CD14-positive monocyte (primary cell): ENCODE measurements at regions not wholly inside any gene's neighbourhood (a gene's known extent, or its start where the extent isn't known, plus 50 kb on each side); places are given as distances from the start of the nearest gene placed in this dataset.

Source experiments
- DNase-seq, 3 donors: peaks; one replicate each; pipeline ENCODE4 v3.0.0-alpha.2; 2011 to 2022
- H2AFZ ChIP-seq: 2 replicates; pipeline ENCODE4 v1.6.0; 2012; ENCODE audit warnings: mild to moderate bottlenecking, low read depth, low read length, inconsistent platforms; ENCODE audit not compliant: insufficient read depth, poor library complexity, severe bottlenecking
- H3K27ac ChIP-seq, 2 donors: 1 replicate in 1 of 2; 2 replicates in 1 of 2; pipeline ENCODE4 v1.5.1; 2012 to 2013; ENCODE audit warnings: low read length in 2 of 2, control low read depth in 1 of 2, inconsistent platforms in 1 of 2, low read depth in 1 of 2, mild to moderate bottlenecking in 1 of 2
- H3K27me3 ChIP-seq, 2 donors: one replicate each; pipeline versions ENCODE4 v1.6.0 to v1.6.1; 2011 to 2013; ENCODE audit warnings: low read length in 2 of 2; ENCODE audit not compliant: control insufficient read depth in 2 of 2, insufficient read depth in 2 of 2
- H3K36me3 ChIP-seq, 2 donors: replicated peaks in 1 of 2; 1 replicate in 1 of 2; 2 replicates in 1 of 2; pipeline versions ENCODE4 v1.5.1 to v1.6.1; 2012 to 2013; ENCODE audit warnings: low read length in 2 of 2, control low read depth in 1 of 2, inconsistent platforms in 1 of 2, mild to moderate bottlenecking in 1 of 2; ENCODE audit not compliant: insufficient read depth in 2 of 2, control insufficient read depth in 1 of 2
- H3K4me1 ChIP-seq, 2 donors: 1 replicate in 1 of 2; 2 replicates in 1 of 2; pipeline versions ENCODE4 v1.5.1 to v1.6.1; 2012 to 2013; ENCODE audit warnings: low read length in 2 of 2, control low read depth in 1 of 2, inconsistent platforms in 1 of 2, mild to moderate bottlenecking in 1 of 2, moderate library complexity in 1 of 2; ENCODE audit not compliant: insufficient read depth in 2 of 2, control insufficient read depth in 1 of 2
- H3K4me2 ChIP-seq: replicated peaks from 2 replicates; pipeline ENCODE3; 2012; ENCODE audit warnings: low read length, moderate library complexity, mild to moderate bottlenecking; ENCODE audit not compliant: poor library complexity, severe bottlenecking; ENCODE audit errors: extremely low read depth
- H3K4me3 ChIP-seq, 3 experiments: fragments of 200-600 bp in 1 of 3; sonication (generic) in 1 of 3; replicated peaks in 1 of 3; 1 replicate in 2 of 3; 2 replicates in 1 of 3; pipeline ENCODE4 v1.5.1; 2011 to 2013; ENCODE audit warnings: low read length in 3 of 3, mild to moderate bottlenecking in 3 of 3, control low read depth in 2 of 3, low read depth in 2 of 3, inconsistent platforms in 1 of 3, moderate library complexity in 1 of 3
- H3K79me2 ChIP-seq: 2 replicates; pipeline ENCODE4 v1.6.0; 2012; ENCODE audit warnings: mild to moderate bottlenecking, control low read depth, inconsistent platforms, low read length, moderate library complexity; ENCODE audit not compliant: insufficient read depth
- H3K9ac ChIP-seq: 2 replicates; pipeline ENCODE4 v1.6.0; 2017; ENCODE audit warnings: low read length, mild to moderate bottlenecking; ENCODE audit not compliant: insufficient read depth, poor library complexity, severe bottlenecking
- H3K9me3 ChIP-seq, 2 donors: replicated peaks in 1 of 2; 1 replicate in 1 of 2; 2 replicates in 1 of 2; pipeline versions ENCODE4 v1.5.1 to v1.6.1; 2012 to 2013; ENCODE audit warnings: low read length in 2 of 2, control low read depth in 1 of 2; ENCODE audit not compliant: control insufficient read depth in 1 of 2, insufficient read depth in 1 of 2
- H4K20me1 ChIP-seq: 2 replicates; pipeline ENCODE4 v1.6.0; 2012; ENCODE audit warnings: mild to moderate bottlenecking, low read length, control low read depth, moderate library complexity; ENCODE audit not compliant: insufficient read depth
- H3K27ac Mint-ChIP-seq, 7 donors: one replicate each; pipeline ENCODE4 v1.8.0; 2020; ENCODE audit warnings: mild to moderate bottlenecking in 7 of 7, mixed read lengths in 7 of 7, moderate library complexity in 6 of 7, inconsistent platforms in 2 of 7
- H3K27me3 Mint-ChIP-seq, 3 donors: one replicate each; pipeline ENCODE4 v1.8.0; 2021 to 2022; ENCODE audit warnings: low read depth in 3 of 3, mild to moderate bottlenecking in 3 of 3, mixed read lengths in 3 of 3, moderate library complexity in 3 of 3, inconsistent platforms in 1 of 3
- H3K36me3 Mint-ChIP-seq, 2 donors: one replicate each; pipeline ENCODE4 v1.8.0; 2020; ENCODE audit warnings: mixed read lengths in 2 of 2, inconsistent platforms in 1 of 2, mild to moderate bottlenecking in 1 of 2
- H3K4me1 Mint-ChIP-seq: one replicate; pipeline ENCODE4 v1.8.0; 2020; ENCODE audit warnings: mild to moderate bottlenecking, mixed read lengths
- H3K4me3 Mint-ChIP-seq, 2 donors: one replicate each; pipeline ENCODE4 v1.8.0; 2020; ENCODE audit warnings: mild to moderate bottlenecking in 2 of 2, mixed read lengths in 2 of 2, moderate library complexity in 1 of 2
- H3K9me3 Mint-ChIP-seq, 7 donors: one replicate each; pipeline ENCODE4 v1.8.0; 2020 to 2022; ENCODE audit warnings: mixed read lengths in 7 of 7, mild to moderate bottlenecking in 6 of 7, moderate library complexity in 6 of 7, inconsistent platforms in 2 of 7
- WGBS: methylation state at CpG from one replicate; pipeline ENCODE4 v1.1.5; 2013; ENCODE audit warnings: missing lambda C conversion rate; ENCODE audit not compliant: insufficient coverage; 5-methylcytosine and 5-hydroxymethylcytosine counted together
- intact Hi-C, 2 donors: fragments of 100-400 bp; cut with micrococcal nuclease; formaldehyde crosslinking; loops; one replicate each; pipeline versions ENCODE4 v1.15.0 to v1.15.1; 2023
- TF ChIP-seq, protein P1 (sequence below): fragments of 200-600 bp; IDR thresholded peaks from one replicate; pipeline ENCODE4 v1.8.0; 2022; ENCODE audit warnings: antibody characterized with exemption, mild to moderate bottlenecking

DNA sequence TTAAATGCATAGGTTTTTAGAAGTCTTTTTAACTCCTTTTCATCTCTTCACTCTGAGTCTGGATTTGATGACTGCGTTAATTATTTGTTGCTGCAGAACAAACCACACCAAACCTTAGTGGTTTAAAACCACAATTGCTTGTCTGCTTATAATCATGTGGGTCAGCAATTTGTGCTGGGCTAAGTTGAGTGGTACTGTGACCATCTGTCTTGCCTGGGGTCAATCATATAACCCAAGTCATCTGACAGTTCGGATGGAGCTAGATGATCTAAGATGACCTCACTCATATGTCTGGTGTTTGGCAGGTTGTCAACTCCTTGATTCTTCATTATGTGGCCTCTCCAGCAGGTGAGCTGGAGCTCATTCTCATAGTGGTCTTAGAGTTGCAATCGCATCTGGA, 219.1 kb upstream of the ELAVL2 start:
- no peaks in the 10 kb centered on the region for H3K27me3 Mint-ChIP-seq
- H2AFZ ChIP-seq, result no peak overlapping the region
- no peaks in the 10 kb centered on the region for H3K36me3 Mint-ChIP-seq
- peaks cover 5 to 11% of the 10 kb centered on the region in 2 donors for H3K9me3 ChIP-seq
- H3K27me3 ChIP-seq, result no peaks in the 10 kb centered on the region
- no peak overlapping the region for H3K4me2 ChIP-seq
- no peak overlapping the region for H3K27ac ChIP-seq
- peaks cover 0 to 14% (median 1%) of the 10 kb centered on the region in 7 donors for H3K9me3 Mint-ChIP-seq
- DNase-seq, result no peak
- no peaks in the 10 kb centered on the region for H3K36me3 ChIP-seq
- intact Hi-C loops, result no loop called here
- H3K9ac ChIP-seq, result no peak overlapping the region
- WGBS, result 83% methylated on average over 1 of the region's 3 CpGs
- H4K20me1 ChIP-seq, result no peaks in the 10 kb centered on the region
- TF ChIP-seq, protein P1, sequence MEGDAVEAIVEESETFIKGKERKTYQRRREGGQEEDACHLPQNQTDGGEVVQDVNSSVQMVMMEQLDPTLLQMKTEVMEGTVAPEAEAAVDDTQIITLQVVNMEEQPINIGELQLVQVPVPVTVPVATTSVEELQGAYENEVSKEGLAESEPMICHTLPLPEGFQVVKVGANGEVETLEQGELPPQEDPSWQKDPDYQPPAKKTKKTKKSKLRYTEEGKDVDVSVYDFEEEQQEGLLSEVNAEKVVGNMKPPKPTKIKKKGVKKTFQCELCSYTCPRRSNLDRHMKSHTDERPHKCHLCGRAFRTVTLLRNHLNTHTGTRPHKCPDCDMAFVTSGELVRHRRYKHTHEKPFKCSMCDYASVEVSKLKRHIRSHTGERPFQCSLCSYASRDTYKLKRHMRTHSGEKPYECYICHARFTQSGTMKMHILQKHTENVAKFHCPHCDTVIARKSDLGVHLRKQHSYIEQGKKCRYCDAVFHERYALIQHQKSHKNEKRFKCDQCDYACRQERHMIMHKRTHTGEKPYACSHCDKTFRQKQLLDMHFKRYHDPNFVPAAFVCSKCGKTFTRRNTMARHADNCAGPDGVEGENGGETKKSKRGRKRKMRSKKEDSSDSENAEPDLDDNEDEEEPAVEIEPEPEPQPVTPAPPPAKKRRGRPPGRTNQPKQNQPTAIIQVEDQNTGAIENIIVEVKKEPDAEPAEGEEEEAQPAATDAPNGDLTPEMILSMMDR, result no peak
- H3K79me2 ChIP-seq, result no peaks in the 10 kb centered on the region
- no peak overlapping the region for H3K4me3 Mint-ChIP-seq
- no peak overlapping the region for H3K27ac Mint-ChIP-seq
- no peaks in the 10 kb centered on the region for H3K4me1 ChIP-seq
- H3K4me1 Mint-ChIP-seq, result no peaks in the 10 kb centered on the region
- no peak overlapping the region for H3K4me3 ChIP-seq

DNA sequence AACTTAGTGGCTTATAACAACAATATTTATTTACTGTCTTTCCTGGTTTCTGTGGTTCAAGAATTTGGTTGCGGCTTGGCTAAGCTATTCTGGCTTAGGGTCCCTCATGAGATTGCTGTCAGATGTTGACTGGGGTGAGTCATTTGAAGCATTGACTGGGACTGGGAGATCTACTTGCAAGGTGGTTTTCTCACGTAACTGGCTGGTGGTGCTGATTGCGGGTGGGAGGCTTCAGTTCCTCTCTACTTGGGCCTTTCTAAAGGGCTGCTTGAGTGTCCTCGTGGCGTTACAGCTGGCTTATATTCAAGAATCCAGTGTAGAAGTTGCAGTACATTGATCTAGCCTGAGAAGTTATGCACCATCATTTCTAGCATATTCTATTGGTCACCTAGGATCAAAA, 218.5 kb upstream of the ELAVL2 start:
- peaks cover 0 to 14% (median 2%) of the 10 kb centered on the region in 7 donors for H3K9me3 Mint-ChIP-seq

More for the DNA sequence above, 218.5 kb upstream of the ELAVL2 start:
- Histone ChIP-seq H3K4me1 (no peaks in the 10 kb centered on the region), H3K27me3 (no peaks in the 10 kb centered on the region), H3K9me3 (peaks cover 5 to 11% of the 10 kb centered on the region in 2 donors), H3K4me3 (no peak overlapping the region), H4K20me1 (no peaks in the 10 kb centered on the region), H3K79me2 (no peaks in the 10 kb centered on the region), H3K27ac (no peak overlapping the region), H3K4me2 (no peak overlapping the region), H3K36me3 (no peaks in the 10 kb centered on the region), H3K9ac (no peak overlapping the region), H2AFZ (no peak overlapping the region)
- 100% methylated on average over 3 of the region's 5 CpGs for WGBS
- H3K4me1 Mint-ChIP-seq, result no peaks in the 10 kb centered on the region
- H3K27ac Mint-ChIP-seq, result no peak overlapping the region
- H3K27me3 Mint-ChIP-seq, result no peaks in the 10 kb centered on the region
- H3K36me3 Mint-ChIP-seq, result no peaks in the 10 kb centered on the region
- intact Hi-C loops, result no loop called here
- no peak for DNase-seq
- TF ChIP-seq, protein P1, result no peak
- no peak overlapping the region for H3K4me3 Mint-ChIP-seq
